ENCODE measurements at regions not wholly inside any gene's neighbourhood (a gene's known extent, or its start where the extent isn't known, plus 50 kb on each side); places are given as distances from the start of the nearest gene placed in this dataset.
"Not testable (repeated sequence)": the region's sequence is repeated elsewhere in the genome, so short reads cannot be mapped to it uniquely, and the experiment has no call there.

- no peak for DNase-seq (ENCODE audit: low read depth)
These were observed 430.1 kb upstream of the FRG1 start for GRCh38 chr4:189510601-189511000.

- no peak for DNase-seq (ENCODE audit: low read depth)
These were observed 429.1 kb upstream of the FRG1 start for GRCh38 chr4:189511581-189511980.

- no peak for DNase-seq (ENCODE audit: low read depth)
These were observed 427.3 kb upstream of the FRG1 start for GRCh38 chr4:189513421-189513820.

GRCh38 chr4:189514209-189514608 lies 426.5 kb upstream of the FRG1 start:
- no peak for DNase-seq (ENCODE audit: low read depth)

GRCh38 chr4:189516902-189517301 lies 423.8 kb upstream of the FRG1 start:
- DNase-seq (ENCODE audit: low read depth): no peak

GRCh38 chr4:189519186-189519585 lies 421.5 kb upstream of the FRG1 start:
- DNase-seq (ENCODE audit: low read depth): no peak

- DNase-seq (ENCODE audit: low read depth): no peak
These were observed 415.4 kb upstream of the FRG1 start for GRCh38 chr4:189525304-189525703.

GRCh38 chr4:189530848-189531247 lies 409.8 kb upstream of the FRG1 start:
- no peak for DNase-seq (ENCODE audit: low read depth)

- no peak for DNase-seq (ENCODE audit: low read depth)
These were observed 407.1 kb upstream of the FRG1 start for GRCh38 chr4:189533603-189534002.

GRCh38 chr4:189547559-189547958 lies 393.1 kb upstream of the FRG1 start:
- DNase-seq (ENCODE audit: low read depth): no peak

GRCh38 chr4:189548484-189549125 lies 392.1 kb upstream of the FRG1 start:
- DNase-seq (ENCODE audit: low read depth): no peak

GRCh38 chr4:189551931-189552670 lies 388.6 kb upstream of the FRG1 start:
- DNase-seq (ENCODE audit: low read depth): not testable (repeated sequence)

- DNase-seq (ENCODE audit: low read depth): not testable (repeated sequence)
These were observed 380.1 kb upstream of the FRG1 start for GRCh38 chr4:189560605-189561004.

GRCh38 chr4:189563751-189564150 lies 376.9 kb upstream of the FRG1 start:
- DNase-seq (ENCODE audit: low read depth): not testable (repeated sequence)

- not testable (repeated sequence) for DNase-seq (ENCODE audit: low read depth)
These were observed 374.4 kb upstream of the FRG1 start for GRCh38 chr4:189566271-189566670.

GRCh38 chr4:189566900-189567299 lies 373.8 kb upstream of the FRG1 start:
- DNase-seq (ENCODE audit: low read depth): not testable (repeated sequence)

GRCh38 chr4:189579645-189580044 lies 361.0 kb upstream of the FRG1 start:
- DNase-seq (ENCODE audit: low read depth): not testable (repeated sequence)

- not testable (repeated sequence) for DNase-seq (ENCODE audit: low read depth)
These were observed 353.6 kb upstream of the FRG1 start for GRCh38 chr4:189586908-189587632.

- DNase-seq (ENCODE audit: low read depth): not testable (repeated sequence)
These were observed 351.5 kb upstream of the FRG1 start for GRCh38 chr4:189589201-189589600.

- DNase-seq (ENCODE audit: low read depth): no peak
These were observed 347.8 kb upstream of the FRG1 start for GRCh38 chr4:189592890-189593289.

- no peak for DNase-seq (ENCODE audit: low read depth)
These were observed 343.3 kb upstream of the FRG1 start for GRCh38 chr4:189597341-189597740.

GRCh38 chr4:189600264-189600663 lies 340.4 kb upstream of the FRG1 start:
- DNase-seq (ENCODE audit: low read depth): no peak

All from iris pigment epithelial cell (primary cell).